HG03571 (cell line): ENCODE measurements at regions not wholly inside any gene's neighbourhood (a gene's known extent, or its start where the extent isn't known, plus 50 kb on each side); places are given as distances from the start of the nearest gene placed in this dataset.

Experiments used
- ATAC-seq: cut with Tn5 transposase; IDR thresholded peaks from one replicate; pipeline ENCODE4 v1.9.1; 2021; ENCODE audit not compliant: unreplicated experiment

DNA sequence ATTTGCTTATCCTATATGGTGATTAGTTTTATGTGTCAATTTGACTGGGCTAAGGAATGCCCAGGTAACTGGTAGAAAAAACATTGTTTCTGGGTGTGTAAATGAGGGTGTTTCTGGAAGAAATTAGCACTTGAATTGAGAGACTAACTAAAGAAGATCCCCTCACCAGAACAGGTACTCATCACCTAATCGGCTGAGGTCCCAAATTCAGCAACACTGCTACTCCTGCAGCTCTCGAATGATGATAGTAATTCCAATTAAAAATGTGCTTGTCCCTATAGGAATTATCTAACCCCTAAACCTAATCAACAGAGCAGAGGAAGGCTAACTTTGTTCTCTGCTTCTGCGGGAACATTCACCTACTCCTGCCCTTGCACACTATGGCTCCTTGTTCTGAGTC lies 464.5 kb upstream of the CHST9 start:
- no peak for ATAC-seq

DNA sequence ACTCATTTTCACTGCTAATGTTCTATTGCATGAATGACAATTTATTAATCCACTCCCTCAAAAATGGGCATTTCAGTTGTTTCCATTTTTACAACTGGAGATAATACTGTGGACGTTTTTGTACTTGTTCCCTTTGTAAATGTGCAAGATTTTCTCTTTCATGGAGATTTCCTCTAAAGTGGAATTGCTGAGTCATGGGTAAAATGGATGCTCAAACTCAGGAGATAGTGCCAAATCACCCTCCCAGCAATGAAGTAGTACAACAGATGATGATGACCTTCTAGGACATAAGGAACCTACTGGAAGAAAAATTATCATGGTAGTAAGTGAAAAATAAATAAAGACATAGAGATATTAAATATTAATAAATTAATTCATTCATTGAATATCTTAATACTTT lies 460.8 kb upstream of the CHST9 start:
- no peak for ATAC-seq

DNA sequence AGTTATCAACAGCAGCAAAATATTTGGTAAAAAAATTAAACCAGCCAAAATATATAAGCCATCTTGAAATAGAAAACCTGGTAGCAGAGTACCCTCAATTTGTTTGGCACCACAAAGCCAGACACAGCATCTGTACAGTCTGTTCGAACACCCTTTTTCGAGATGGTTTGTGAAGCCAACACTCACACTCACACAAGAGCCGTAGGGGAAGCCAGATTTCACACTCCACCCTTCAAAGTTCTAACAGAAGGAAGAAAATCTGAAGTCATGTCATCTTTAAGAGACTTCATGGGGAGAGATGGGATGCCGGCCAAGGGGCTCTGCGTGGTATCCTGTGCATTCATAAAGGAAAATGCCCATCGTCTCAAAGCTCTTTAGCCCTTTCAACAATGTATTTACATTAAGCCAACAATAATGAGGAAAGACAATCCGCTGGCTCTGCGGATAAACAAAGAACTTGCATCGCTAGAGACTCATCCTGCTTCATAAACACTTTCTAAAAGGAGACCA lies 451.5 kb upstream of the CHST9 start:
- no peak for ATAC-seq

DNA sequence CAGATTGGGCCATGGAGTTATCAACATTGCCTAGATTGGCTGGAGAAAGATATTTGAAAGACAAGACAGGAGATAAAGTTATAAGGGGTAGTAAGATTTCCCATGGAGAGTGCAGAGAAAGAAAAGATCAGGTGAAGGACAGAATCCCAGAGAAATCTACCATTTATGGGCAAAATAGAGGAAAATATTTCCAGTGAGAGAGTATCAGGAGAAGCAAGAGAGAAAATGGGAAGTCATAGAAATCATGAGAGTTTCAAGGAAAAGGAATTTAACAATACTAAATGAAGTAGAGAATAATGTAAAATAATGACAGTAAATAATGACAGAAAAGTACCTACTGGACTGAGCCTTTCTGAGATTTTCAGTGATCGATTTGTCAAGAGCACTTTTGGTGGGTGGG lies 447.6 kb upstream of the CHST9 start:
- ATAC-seq: no peak

DNA sequence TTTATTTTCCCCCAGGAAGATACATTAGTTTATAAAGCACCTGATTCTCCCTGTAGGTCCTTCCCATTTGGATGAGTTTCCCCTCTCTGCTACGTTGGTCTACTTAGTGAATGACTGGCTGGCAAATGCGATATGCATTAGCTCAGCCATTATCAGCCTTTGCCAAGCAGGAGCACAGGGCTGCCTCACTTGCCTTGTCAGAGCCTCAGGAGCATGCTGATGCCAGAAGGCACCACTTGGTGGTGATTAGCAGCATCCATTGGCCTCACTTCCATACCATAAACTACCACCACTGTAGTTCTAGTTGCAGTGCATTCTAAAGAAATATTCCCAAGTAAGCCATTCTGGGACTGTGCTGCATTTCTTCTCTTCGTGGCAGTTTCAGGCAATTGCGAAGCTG lies 442.8 kb upstream of the CHST9 start:
- no peak for ATAC-seq

DNA sequence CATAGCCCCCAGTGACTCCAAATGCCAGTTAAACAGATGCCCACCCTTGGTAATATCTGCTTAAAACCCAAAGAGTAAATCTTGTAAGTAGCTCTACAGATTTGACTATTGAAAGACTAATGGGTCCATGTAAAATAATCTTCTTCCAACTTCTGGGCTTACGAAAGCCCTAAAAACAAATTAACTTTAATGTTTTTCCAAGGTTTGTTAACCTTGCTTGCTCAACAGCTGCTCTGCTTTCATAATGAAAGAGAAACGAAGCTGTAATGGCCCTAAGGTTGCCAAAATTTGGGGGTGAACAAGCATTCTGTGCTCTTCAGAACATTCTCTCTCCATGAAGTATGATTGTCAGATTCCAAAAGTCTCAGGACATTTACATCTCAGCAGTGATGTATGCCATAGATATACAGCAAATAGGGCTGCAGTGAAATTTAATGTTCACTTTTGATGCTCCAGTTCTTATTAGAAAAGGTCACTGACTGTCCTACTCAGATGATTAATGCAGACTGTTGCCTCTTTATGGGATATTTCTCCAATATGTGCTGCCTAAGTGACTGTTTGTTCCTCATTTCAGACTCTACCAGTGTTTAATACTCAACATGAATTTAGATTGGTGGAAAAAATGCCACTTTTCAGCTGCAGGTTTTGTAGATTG lies 436.3 kb upstream of the CHST9 start:
- no peak for ATAC-seq

DNA sequence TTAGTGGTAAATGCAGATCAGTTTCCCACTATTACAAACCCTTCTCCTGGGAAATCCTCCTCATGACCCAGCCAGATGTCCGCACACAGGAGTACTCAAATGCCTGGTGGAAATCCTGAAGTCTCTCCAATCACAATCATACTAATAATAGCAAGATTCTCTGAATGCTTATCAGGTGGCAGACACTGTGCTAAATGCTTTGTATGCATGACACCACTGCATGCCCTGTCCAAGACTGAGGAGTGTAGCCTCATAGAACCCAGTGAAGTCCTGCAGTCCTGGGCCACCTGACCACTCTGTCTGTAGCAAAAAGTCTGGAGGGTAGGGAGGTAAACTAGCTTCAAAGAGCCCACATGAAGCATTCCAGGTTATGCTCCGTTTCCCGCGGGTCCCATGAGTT lies 434.8 kb upstream of the CHST9 start:
- ATAC-seq: no peak

DNA sequence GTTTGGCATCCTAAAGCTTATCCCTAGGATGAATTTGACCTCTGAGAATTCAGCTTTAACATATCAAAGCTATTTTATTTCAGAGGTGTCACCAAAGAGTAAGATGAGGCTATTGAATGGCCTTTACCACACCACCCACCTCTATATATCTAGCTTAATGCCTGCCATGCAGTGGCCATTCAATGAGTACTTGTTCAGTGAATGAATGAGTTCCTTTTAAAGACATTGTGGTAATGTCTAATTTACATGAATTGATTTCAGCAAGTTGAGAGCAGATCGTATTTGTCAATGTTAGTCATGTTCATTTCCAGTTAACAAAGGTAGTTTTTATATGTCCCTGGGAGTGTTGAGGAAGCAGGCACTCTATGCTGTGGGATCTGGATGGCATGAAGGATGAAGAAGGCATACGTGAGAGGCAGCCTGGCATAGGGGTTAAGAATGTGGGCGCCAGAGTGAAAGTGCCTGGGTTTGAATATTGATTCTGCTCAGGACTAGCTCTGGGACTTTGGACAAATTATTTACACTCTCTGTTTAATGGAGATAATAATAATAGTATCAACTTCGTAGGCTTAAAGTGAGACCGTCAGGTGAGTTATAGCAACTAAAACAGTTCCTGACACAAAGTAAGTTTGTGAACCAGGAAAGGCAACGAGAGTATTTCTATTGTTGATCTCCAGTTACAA lies 434.1 kb upstream of the CHST9 start:
- ATAC-seq: no peak

DNA sequence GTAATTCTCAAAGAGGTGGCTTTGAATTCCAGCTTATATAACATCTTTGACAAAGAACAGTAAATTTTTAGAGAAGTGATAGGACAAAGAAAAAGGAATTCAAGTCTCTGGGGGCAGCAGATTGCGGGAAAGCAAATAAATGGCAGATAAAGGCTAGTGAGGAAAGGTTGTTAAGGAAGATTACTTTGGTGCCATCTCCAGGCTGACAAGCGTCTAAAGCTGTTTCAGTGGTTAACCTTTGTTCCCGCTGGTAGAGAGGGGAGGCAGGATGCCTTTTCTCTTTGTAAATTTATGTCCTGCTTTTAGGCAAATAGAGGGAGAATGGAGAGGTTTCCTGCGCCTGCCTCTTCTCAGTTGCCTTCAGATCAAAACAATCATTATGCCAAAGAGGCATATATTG lies 431.2 kb upstream of the CHST9 start:
- no peak for ATAC-seq

DNA sequence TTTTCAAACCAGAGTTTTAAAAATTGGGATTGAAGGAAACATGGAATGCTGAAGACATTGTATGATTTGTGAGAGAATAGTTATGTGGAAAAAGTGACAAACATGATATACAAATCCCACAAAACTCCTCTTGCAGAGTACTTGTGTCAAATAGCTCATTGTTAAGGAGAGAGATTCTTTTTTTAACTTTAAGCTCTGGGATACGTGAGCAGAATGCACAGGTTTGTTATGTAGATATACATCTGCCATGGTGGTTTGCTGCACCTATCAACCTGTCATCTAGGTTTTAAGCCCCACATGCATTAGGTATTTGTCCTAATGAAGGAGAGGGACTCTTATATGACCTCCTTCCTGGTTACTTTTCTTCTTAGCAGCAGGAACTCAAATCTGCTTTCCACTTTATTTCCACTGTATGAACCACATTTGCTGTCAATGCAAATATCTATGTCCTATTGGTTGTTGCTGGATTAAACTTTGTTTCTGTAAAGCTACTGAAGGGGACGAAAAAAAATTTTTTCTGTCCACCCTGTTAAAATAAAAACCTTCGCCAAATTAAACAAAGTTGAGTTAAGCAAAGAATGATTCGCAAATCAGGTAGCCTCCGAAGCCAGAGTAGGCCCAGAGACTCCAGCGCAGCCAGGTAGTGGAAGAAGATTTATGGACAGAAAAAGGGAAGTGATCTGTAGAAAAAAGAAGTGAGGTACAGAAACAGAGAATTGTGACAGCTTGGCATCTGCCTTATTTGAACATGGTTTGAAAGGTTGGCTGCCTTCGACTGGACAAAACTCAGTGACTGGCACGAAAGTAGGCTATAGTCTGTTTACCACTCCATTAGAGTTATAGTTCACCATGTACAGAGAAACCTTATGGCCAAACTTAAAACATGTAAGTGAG lies 430.1 kb upstream of the CHST9 start:
- no peak for ATAC-seq

DNA sequence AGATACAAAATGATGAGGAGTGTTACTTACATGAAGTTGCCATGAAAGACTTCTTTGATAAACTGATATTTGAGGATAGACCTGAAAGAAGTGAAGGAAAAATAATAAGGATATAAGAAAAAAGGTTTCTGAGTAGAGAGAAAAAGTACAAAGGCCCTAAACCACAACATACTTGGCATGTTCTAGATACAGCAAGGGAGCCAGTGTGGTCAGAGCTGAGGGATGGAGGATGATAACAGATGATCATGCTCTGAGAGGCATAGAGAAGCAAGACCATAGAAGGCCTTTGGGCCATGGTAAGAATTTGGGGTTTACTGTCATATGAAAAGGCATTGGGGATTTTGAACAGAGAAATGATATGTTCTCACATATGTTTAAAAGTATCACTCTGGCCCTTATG lies 424.1 kb upstream of the CHST9 start:
- no peak for ATAC-seq

DNA sequence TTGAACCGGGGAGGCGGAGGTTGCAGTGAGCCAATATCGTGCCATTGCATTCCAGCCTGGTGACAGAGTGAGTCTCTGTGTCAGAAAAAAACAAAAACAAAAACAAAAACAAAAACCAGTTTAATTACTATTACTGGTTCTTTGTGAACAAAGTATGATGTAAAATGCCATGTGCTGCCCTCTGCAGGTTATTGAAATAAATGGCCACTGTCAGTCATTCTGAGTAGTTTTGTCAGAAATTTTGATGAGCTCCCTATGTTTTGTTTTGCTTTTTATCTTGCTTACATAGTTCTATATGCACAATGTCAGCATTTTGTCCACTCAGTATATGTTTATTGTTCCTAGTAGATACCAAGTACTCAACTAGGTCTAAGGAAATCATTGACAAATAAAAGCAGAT lies 423.6 kb upstream of the CHST9 start:
- no peak for ATAC-seq

DNA sequence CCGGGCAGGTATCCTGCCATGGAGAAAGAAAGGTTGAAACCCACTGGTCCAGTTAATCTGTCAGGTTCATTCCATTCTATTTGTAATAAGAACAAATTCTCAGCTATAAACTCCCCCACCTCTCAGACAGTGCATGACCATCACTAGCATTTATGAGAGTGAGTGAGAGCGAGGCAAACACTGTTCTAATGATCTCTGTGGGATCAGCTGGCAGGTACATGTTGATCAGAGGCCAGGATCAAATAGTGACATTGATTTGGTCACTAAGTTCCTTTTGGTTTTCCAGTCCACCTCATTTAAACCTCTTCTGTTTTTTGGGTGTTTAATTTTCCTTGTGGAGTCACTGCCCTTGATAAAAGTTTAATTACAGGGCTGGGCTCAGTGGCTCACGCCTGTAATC lies 423.1 kb upstream of the CHST9 start:
- no peak for ATAC-seq

DNA sequence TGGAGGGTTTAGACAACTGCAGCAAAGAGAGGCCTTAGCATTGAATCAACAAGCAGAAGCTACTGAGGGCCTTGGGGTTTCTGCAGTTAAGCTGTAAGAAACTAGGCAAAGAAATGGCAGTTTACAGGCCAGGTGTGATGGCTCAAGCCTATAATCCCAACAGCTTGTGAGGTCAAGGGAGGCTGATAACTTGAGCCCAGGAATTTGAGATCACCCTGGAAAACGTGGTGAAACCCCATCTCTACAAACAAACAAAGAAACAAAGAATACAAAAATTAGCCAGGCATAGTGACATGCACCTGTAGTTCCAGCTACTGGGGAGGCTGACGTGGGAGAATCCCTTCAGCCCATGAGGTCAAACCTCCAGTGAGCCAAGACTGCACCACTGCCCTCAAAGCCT lies 421.6 kb upstream of the CHST9 start:
- ATAC-seq: no peak

DNA sequence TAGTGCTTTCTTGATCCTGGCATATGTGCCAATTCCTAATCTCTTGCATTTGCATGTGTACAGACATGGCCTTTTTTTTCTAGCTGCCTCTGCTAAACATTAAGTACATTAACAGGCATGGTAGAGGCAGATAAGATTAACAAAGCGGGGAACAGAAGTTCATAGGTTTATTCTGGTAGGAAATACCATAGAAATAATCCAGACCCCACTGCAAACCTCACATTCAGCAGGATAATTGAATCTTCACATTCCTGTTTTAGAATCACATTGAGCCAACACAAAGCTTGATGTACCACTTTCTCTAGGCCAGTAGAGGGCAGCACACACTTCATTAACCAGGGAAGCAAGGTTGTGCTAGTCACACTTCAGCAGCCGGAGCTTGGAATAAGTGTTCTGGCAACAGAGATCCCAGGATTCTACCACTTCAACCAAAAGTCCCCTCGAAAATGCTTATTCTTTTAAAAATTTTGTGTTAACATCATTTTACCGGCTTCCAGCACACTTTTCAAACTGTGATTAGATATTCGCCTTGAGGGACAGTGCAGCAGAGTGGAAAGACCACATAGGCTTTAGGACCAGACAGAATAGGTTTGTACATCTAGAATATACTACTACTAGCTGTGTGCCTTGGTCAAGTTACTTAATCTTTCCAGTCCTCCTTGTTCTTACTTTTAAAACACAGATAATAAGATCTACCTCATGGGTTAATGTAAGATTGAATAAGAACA lies 420.2 kb upstream of the CHST9 start:
- ATAC-seq: no peak

DNA sequence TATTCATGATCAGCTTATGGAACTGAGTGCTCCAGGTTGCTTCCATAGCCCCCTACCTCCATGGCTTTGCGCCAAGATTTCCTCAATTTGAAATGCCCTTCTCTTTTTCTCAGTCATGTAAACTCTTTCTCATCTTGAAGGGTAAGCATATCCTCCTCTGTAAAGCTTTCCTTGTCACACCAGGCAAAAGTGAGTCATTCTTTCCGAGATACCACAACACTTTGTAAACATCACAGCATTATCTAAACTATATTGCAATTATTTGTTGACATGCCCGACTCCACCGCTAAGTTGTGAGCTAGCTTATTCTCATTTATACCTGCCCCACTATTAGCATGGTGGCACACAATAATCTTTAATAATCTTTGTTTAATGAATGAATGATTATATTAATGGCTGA lies 419.5 kb upstream of the CHST9 start:
- ATAC-seq: no peak

DNA sequence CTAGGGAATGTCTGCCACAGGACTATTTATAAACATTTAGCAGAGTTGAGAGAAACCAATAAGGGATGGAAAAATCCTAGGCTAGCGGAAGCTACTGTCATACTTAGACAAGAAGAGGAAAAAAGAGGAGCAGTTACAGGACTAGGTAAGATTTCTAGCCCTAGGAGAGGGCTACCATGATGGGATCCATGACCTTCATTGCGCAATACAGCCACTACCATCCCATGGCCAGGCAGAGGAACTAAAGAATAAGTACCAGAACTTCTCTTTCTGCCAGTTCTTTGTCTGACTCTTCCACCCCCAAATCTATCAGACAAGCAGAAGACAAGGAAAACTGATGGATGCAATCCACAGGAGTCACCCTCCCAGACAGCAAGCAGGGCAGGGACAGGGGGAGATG lies 417.0 kb upstream of the CHST9 start:
- ATAC-seq: no peak

DNA sequence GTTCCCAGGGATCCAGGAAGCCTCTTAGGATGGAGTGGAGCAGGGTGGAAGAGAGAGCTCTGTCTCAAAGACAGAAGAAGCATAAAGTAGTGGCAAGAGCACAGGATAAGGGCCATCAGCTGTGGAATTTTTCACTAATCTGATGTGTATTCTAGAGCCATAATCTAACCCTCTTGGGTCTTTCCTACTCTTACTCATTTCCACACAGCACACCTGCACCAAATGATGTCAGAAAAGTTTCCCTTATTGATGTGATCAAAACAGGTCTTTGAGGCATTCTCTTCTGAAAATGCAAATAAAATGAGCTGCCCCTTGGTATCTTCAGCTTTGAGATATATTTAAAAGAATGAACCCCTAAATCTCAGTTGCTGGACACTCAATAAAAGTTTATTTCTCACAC lies 415.1 kb upstream of the CHST9 start:
- ATAC-seq: no peak

DNA sequence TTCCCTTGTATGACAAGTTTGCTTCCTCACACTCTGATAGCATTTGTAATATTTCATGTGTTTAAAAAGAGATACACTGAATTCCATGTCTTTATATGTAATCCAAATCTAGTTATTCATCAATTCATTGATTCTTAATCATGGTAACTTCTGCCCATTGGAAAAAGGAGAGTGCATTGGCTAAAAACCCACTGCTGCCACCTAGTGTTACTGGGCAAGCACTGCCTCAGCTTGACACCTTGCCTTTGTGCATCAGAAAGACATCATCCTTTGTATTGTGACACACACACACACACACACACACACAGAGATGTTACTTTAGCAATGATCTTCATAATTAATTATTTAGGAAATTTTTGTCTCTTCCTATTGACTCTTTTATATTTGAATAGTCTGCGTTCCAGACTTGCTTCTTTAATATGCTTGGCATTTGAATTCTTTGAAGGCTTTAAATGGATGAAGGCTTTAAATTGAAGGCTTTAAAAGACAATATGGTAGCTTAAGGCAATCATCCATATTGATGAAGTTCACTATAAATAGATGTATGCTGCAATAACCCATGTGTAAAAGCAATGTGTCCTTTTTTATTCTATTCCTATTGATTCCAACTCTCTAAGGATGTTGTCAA lies 414.2 kb upstream of the CHST9 start:
- no peak for ATAC-seq

DNA sequence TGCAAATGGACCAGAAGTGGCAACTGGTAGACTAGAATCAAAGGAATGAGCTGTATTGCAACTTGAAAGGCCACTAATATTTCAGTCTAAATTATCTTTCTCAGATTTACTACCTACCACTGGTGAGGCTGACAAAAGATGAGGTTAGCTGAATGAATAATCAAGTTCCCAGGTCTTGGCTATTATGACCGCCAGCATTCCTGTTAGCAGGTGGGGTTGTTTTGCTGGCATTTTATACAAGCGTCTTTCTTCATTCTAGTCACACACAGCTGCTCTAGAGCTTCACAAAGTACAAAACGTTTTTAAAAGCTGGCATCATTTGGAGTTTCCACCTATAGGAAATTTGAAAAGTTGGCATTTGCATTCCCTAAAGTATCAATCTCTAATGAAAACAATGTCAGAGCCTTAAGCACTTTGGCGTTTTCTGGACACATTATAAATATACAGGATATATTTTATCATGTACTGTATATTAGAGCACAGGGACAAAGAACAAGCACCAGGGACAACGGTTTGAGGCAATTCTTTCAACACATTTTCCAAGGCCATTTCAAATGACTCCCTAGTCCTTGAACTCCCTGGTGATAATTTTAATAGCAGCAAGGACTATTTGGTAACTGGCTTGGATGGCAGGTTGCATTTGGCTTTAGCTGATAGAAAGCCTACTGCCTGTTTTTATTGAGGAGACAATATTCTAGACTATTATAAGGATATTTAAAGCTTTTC lies 410.2 kb upstream of the CHST9 start:
- no peak for ATAC-seq
